Motor neuron (in vitro differentiated cells): ENCODE measurements at regions not wholly inside any gene's neighbourhood (a gene's known extent, or its start where the extent isn't known, plus 50 kb on each side); places are given as distances from the start of the nearest gene placed in this dataset.

Source experiments
- ATAC-seq, 8 experiments: fragments of 200-7000 bp; cut with Tn5 transposase; replicated peaks in 6 of 8; 2 replicates each; pipeline ENCODE4 v1.8.0; 2021; ENCODE audit warnings: mild to moderate bottlenecking in 8 of 8, moderate library complexity in 8 of 8
- H3K27ac ChIP-seq, 2 donors: fragments of 250-450 bp; sonication (Bioruptor Pico); 2 replicates each; pipeline ENCODE4 v1.9.0; 2021; ENCODE audit warnings: antibody characterized with exemption in 2 of 2, mild to moderate bottlenecking in 2 of 2, moderate library complexity in 1 of 2
- H3K4me1 ChIP-seq, 2 donors: fragments of 250-450 bp; sonication (Bioruptor Pico); replicated peaks in 1 of 2; 2 replicates each; pipeline ENCODE4 v1.6.1; 2021; ENCODE audit warnings: antibody characterized with exemption in 2 of 2, mild to moderate bottlenecking in 2 of 2, moderate library complexity in 1 of 2
- H3K4me3 ChIP-seq, 5 donors: fragments of 250-450 bp; sonication (Bioruptor Pico); 2 replicates each; pipeline ENCODE4 v1.9.0; 2021; ENCODE audit warnings: antibody characterized with exemption in 5 of 5, mild to moderate bottlenecking in 5 of 5, moderate library complexity in 4 of 5
- WGBS, 10 experiments: fragments of 450-650 bp; shearing (Covaris generic); methylation state at CpG; one replicate each; pipeline ENCODE4 v1.0.0; 2022; 5-methylcytosine and 5-hydroxymethylcytosine counted together
- in situ Hi-C, 9 experiments: fragments of 400-800 bp; cut with MboI; loops; one replicate each; pipeline ENCODE4 v1.15.0; 2021; ENCODE audit warnings: low sequenced_read_pairs in 9 of 9, low pct_unique_long_range_greater_than_20kb in 2 of 9; ENCODE audit not compliant: unreplicated experiment in 9 of 9

- Histone ChIP-seq H3K4me3 (no peak overlapping the region), H3K4me1 (peaks cover 0 to 5% of the 10 kb centered on the region in 2 donors), H3K27ac (no peak overlapping the region)
- 14 to 90% (median 62%) methylated on average over 1 to 2 of the region's 2 CpGs; no CpG with 5 or more reads in 4 of the 10 experiments for WGBS, 10 experiments
- ATAC-seq, result peak in 5 of 8 experiments; percentile 14 to 75 (median 28)
- in situ Hi-C loops, result loop anchor here in 1 of 9 experiments (25.0 kb wide), 1 partner anchor 109 kb away; no protein-coding TSS in a partner anchor
Observed at GRCh38 chr9:85377731-85378289, 363.9 kb downstream of the AGTPBP1 start.

GRCh38 chr9:85368781-85369180 lies 373.0 kb downstream of the AGTPBP1 start:
- Histone ChIP-seq H3K4me1 (no peaks in the 10 kb centered on the region), H3K4me3 (no peak overlapping the region), H3K27ac (no peak overlapping the region)
- 0 to 63% (median 0%) methylated on average over 1 of the region's 1 CpG; no CpG with 5 or more reads in 7 of the 10 experiments for WGBS, 10 experiments
- ATAC-seq, result no peak
- in situ Hi-C loops, result no loop called here

- Histone ChIP-seq H3K27ac (no peak overlapping the region), H3K4me1 (no peaks in the 10 kb centered on the region), H3K4me3 (no peak overlapping the region)
- in situ Hi-C loops, result no loop called here
- no peak for ATAC-seq
- 59 to 100% (median 71%) methylated on average over 1 to 5 of the region's 5 CpGs; no CpG with 5 or more reads in 2 of the 10 experiments for WGBS, 10 experiments
Observed at GRCh38 chr9:85359161-85359560, 382.6 kb downstream of the AGTPBP1 start.

GRCh38 chr9:85349046-85349445 lies 392.7 kb downstream of the AGTPBP1 start:
- in situ Hi-C loops, result no loop called here
- ATAC-seq, result no peak
- Histone ChIP-seq H3K27ac (no peak overlapping the region), H3K4me3 (no peak overlapping the region), H3K4me1 (no peaks in the 10 kb centered on the region)
- whole genome bisulfite sequencing, 10 experiments, result 32 to 100% (median 90%) methylated on average over 1 to 6 of the region's 6 CpGs; no CpG with 5 or more reads in 1 of the 10 experiments

DNA sequence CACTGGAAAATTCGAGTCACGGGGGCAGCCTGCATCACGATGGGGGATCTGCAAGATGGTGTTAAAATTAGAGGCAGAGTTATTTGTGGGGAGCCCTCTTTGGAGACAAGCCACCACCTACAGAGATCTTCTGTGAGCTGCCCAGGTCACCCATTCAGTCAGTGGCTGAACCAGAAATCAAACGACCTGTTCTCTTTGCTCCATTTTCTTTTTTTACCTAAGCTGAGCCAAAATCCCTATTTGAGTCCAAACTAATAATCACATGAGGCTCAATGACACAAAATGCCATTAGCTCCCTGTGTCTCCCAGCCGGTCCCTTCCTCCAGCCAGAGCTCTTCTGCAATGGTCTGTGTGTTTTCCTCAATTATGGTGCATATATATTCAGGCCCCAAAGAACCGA lies 394.2 kb downstream of the AGTPBP1 start:
- 26 to 100% (median 64%) methylated on average over 1 to 5 of the region's 6 CpGs; no CpG with 5 or more reads in 1 of the 10 experiments for WGBS, 10 experiments

GRCh38 chr9:85344901-85345300 lies 396.9 kb downstream of the AGTPBP1 start:
- Histone ChIP-seq H3K4me1 (no peaks in the 10 kb centered on the region), H3K4me3 (no peak overlapping the region), H3K27ac (no peak overlapping the region)
- in situ Hi-C loops, result no loop called here
- 10 to 94% (median 85%) methylated on average over 1 to 4 of the region's 4 CpGs; no CpG with 5 or more reads in 4 of the 10 experiments for WGBS, 10 experiments
- no peak for ATAC-seq

More for the DNA sequence above, 394.2 kb downstream of the AGTPBP1 start:
- Histone ChIP-seq H3K4me1 (no peaks in the 10 kb centered on the region), H3K27ac (no peak overlapping the region), H3K4me3 (no peak overlapping the region)
- no peak for ATAC-seq
- in situ Hi-C loops, result no loop called here

DNA sequence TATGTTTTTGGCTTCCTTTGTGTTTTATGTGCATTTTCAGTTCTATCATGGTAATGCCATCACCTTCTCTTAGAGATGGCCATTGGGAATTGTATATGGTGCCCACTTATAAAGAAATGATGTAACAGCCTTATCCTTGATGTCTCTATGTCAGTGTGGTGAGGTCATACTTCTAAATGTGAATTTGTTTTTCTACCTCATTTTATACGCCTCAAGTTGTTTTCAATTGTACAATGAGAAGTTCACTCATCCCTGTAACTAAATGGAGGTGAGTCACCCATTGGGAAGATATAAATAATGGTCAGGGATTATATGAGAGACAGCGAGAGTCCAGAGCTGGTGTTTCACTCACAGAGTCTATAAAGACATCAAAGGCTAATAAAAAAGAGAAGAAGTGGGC lies 402.4 kb downstream of the AGTPBP1 start:
- WGBS, 10 experiments, result 0 to 43% (median 3%) methylated on average over 1 to 2 of the region's 2 CpGs
- Histone ChIP-seq H3K4me3 (no peak overlapping the region), H3K4me1 (peaks cover 0 to under 1% of the 10 kb centered on the region in 2 donors), H3K27ac (no peak overlapping the region)
- peak in 7 of 8 experiments; percentile 46 to 98 (median 64) for ATAC-seq
- in situ Hi-C loops, result no loop called here

DNA sequence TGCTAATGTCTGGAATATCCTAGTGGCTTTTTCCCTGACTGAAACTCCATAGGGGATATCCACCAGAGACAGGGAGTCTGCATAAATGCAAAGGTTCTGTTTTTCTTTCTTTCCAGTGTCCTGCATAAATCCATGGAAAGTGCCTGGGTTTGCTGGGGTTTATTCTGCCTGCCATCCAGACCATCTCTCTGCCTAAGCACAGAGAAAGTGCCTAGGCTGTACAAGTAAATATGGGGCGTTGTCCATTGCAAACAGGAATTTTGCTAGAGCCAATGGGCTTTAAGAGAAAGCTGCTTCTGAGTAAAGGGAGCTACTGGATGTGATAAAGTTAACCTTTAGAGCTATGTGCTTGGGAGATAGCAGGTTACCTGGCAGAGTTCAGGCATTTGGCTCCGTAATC lies 407.5 kb downstream of the AGTPBP1 start:
- WGBS, 10 experiments, result 0 to 100% (median 40%) methylated on average over 1 to 2 of the region's 2 CpGs; no CpG with 5 or more reads in 2 of the 10 experiments
- Histone ChIP-seq H3K4me3 (no peak overlapping the region), H3K27ac (no peak overlapping the region), H3K4me1 (peaks cover 5 to 6% of the 10 kb centered on the region in 2 donors)
- in situ Hi-C loops, result no loop called here
- peak in 3 of 8 experiments; percentile 31 to 71 (median 36) for ATAC-seq

DNA sequence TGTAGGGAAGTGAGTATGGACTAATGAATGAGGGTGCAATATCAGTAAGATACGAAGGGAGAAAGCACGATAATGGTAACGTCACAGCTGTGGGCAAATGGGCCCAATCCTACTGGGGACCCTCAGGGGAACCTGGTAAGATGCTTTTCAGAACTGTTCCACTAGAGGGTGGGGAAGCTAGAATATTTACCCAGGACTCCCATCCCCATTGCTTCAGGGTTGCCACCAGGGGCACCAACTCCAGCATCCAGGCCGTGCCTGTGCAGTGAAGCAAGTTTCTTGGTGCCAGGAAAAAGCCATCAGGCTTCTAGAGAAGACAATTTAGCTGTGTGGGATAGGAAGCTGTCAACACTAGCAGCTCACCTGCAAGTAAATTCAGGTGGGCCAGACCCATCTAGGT lies 409.3 kb downstream of the AGTPBP1 start:
- peak in 2 of 8 experiments; percentile 29 to 85 for ATAC-seq
- H3K4me3 ChIP-seq, result no peak overlapping the region
- H3K4me1 ChIP-seq, result peaks cover 5 to 6% of the 10 kb centered on the region in 2 donors
- in situ Hi-C loops, result no loop called here
- WGBS, 10 experiments, result 0 to 100% (median 80%) methylated on average over 1 to 4 of the region's 4 CpGs; no CpG with 5 or more reads in 3 of the 10 experiments
- H3K27ac ChIP-seq, result no peak overlapping the region

- no peak for ATAC-seq
- in situ Hi-C loops, result no loop called here
- Histone ChIP-seq H3K4me1 (peaks cover 5 to 6% of the 10 kb centered on the region in 2 donors), H3K4me3 (no peak overlapping the region), H3K27ac (no peak overlapping the region)
- 20 to 100% (median 90%) methylated on average over 1 of the region's 1 CpG; no CpG with 5 or more reads in 4 of the 10 experiments for WGBS, 10 experiments
Observed at GRCh38 chr9:85331626-85332025, 410.1 kb downstream of the AGTPBP1 start.

- WGBS, 10 experiments, result 2 to 100% (median 100%) methylated on average over 1 to 4 of the region's 4 CpGs; no CpG with 5 or more reads in 5 of the 10 experiments
- in situ Hi-C loops, result no loop called here
- no peak overlapping the region for H3K4me3 ChIP-seq
Observed at GRCh38 chr9:85322592-85322991, 419.2 kb downstream of the AGTPBP1 start.

GRCh38 chr9:85321561-85321960 lies 420.2 kb downstream of the AGTPBP1 start:
- WGBS, 10 experiments, result 0 to 92% (median 63%) methylated on average over 1 to 4 of the region's 5 CpGs; no CpG with 5 or more reads in 2 of the 10 experiments
- peaks cover 0 to 4% of the 10 kb centered on the region in 2 donors for H3K4me1 ChIP-seq
- ATAC-seq, result no peak

More at GRCh38 chr9:85322592-85322991, 419.2 kb downstream of the AGTPBP1 start:
- peaks cover 0 to 4% of the 10 kb centered on the region in 2 donors for H3K4me1 ChIP-seq
- ATAC-seq, result no peak
- H3K27ac ChIP-seq, result no peak overlapping the region

DNA sequence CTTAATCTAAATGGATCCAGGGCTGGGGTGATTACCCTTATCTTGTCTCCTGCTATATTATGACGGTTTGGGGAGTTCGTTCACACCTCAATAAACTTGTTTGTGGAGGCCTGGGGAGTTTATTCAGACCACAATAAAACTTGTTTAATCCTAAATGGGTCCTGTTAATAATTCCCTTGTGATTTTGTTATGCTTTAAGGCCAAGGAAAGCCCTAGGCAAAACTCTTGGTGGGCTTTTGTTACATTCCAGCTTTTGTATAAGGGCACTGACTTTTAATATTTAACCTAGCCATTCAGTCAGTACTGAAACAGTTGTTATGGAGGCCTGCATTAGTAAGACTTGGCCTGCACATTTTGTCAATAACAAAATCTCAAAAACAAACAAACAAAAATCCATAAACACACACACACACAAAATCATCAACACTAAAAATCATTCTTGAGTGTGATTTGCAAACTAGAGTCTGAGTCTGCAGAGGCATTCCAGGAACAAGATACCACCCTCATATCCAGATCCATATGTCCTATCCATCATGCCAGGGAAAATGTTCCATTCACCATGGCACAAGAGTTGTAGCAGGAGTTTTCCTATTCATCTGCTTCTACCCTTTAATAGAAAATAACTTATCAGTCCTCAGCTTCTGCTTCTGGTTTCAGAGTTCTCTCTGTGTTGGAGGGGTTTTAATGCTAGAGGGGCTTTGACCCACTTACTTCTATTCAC lies 421.7 kb downstream of the AGTPBP1 start:
- no peak for ATAC-seq
- H3K27ac ChIP-seq, result no peak overlapping the region

More at GRCh38 chr9:85321561-85321960, 420.2 kb downstream of the AGTPBP1 start:
- no peak overlapping the region for H3K27ac ChIP-seq
- H3K4me3 ChIP-seq, result no peak overlapping the region
- in situ Hi-C loops, result no loop called here

More for the DNA sequence above, 421.7 kb downstream of the AGTPBP1 start:
- in situ Hi-C loops, result no loop called here
- Histone ChIP-seq H3K4me1 (peaks cover 0 to 4% of the 10 kb centered on the region in 2 donors), H3K4me3 (no peak overlapping the region)
- 0 to 60% (median 15%) methylated on average over 1 to 2 of the region's 2 CpGs; no CpG with 5 or more reads in 5 of the 10 experiments for WGBS, 10 experiments
